ENCODE measurements at regions not wholly inside any gene's neighbourhood (a gene's known extent, or its start where the extent isn't known, plus 50 kb on each side); places are given as distances from the start of the nearest gene placed in this dataset.

DNA sequence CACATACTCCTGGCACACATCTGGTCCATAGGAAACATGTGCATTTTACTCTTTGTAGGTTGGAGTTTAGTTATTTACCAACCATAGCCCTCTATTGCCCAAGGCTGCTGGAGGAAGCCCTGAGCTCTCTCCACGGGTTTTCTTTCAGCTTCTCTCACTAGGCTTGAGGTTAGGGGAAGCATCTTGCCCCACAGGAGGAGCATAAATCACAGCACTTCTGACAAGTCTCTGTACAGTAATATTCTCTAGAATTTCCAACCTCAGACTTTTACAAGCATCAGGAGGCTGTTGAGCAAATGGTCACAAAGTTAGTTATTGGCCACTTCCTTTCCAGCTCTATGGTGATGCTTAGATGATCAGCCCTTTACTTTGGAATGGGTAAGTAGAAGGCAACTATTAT is 122.9 kb upstream of the GLI3 start:
- Histone ChIP-seq H3K9me3 (ENCODE audit: control insufficient read depth in 5 of 5, low read length in 5 of 5) (peaks cover 0 to 7% (median 3%) of the 10 kb centered on the region in 5 donors), H3K9ac (ENCODE audit: low read length in 5 of 5) (no peak overlapping the region), H3K27ac (ENCODE audit: low read depth, low read length) (no peak overlapping the region), H3K4me1 (ENCODE audit: control insufficient read depth in 5 of 5, insufficient read depth in 5 of 5, low read length in 5 of 5) (peaks cover 0 to 5% (median 0%) of the 10 kb centered on the region in 5 donors), H3K4me3 (ENCODE audit: low read depth in 1 of 5, low read length in 5 of 5) (no peak overlapping the region), H3K27me3 (ENCODE audit: control insufficient read depth in 5 of 5, insufficient read depth in 4 of 5, low read length in 5 of 5) (no peaks in the 10 kb centered on the region), H3K36me3 (ENCODE audit: control insufficient read depth in 5 of 5, insufficient read depth in 5 of 5, low read length in 5 of 5) (no peaks in the 10 kb centered on the region)

DNA sequence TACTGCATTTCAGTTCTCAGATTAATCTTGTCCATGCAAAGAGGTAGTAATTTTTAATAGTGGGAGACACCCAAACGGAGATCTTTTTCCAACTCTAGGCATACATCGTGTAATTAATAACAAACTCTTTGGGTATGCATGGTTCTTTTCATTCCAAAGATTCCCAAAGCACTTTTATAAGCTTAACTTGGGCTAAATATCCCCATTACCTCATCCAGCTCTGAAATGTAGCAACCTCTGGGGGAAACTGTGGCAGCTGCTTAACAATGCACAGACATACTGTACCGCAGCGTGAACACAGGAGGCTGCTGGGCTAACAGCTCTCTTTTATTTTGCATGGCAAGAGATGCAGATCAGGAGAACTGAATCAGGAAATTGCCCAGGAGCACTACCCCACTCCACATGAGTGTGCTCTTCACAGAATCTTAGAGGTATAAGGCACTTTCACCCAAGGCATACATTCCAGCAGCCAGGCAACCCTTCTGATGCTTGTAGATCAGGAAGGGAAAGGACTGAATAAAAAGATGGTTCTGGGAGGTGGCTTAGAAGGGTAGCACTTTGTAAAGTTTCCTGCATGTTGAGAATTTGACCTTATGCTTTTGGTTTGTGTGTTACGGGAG is 114.4 kb upstream of the GLI3 start:
- H3K9ac ChIP-seq (ENCODE audit: low read length in 5 of 5): no peak overlapping the region
- peaks cover 0 to 8% (median 3%) of the 10 kb centered on the region in 5 donors for H3K4me1 ChIP-seq (ENCODE audit: control insufficient read depth in 5 of 5, insufficient read depth in 5 of 5, low read length in 5 of 5)
- no peaks in the 10 kb centered on the region for H3K27me3 ChIP-seq (ENCODE audit: control insufficient read depth in 5 of 5, insufficient read depth in 4 of 5, low read length in 5 of 5)
- no peak overlapping the region for H3K27ac ChIP-seq (ENCODE audit: low read depth, low read length)
- H3K4me3 ChIP-seq (ENCODE audit: low read depth in 1 of 5, low read length in 5 of 5): no peak overlapping the region
- no peaks in the 10 kb centered on the region for H3K9me3 ChIP-seq (ENCODE audit: control insufficient read depth in 5 of 5, low read length in 5 of 5)
- no peaks in the 10 kb centered on the region for H3K36me3 ChIP-seq (ENCODE audit: control insufficient read depth in 5 of 5, insufficient read depth in 5 of 5, low read length in 5 of 5)

DNA sequence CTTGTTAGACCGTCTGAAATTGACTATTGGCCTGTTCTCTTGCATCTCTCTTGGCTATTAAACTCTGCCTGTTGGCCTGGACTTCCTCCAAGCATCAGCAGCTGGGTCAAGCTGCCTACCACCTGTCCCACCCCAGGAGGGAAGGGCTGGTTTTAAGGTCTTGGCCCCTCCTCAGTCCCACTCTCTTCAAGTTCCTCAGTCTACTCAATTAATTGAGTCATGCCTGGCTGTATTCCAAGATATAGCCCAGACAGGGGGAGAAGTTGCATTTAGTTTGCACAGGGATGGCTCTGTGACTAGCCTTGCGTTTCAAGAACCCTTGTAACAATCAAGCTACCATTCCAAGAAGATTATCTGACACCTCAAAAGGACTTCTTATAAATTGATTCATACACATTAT is 113.8 kb upstream of the GLI3 start:
- H3K4me1 ChIP-seq (ENCODE audit: control insufficient read depth in 5 of 5, insufficient read depth in 5 of 5, low read length in 5 of 5): peaks cover 0 to 9% (median 3%) of the 10 kb centered on the region in 5 donors
- no peaks in the 10 kb centered on the region for H3K9me3 ChIP-seq (ENCODE audit: control insufficient read depth in 5 of 5, low read length in 5 of 5)
- no peak overlapping the region for H3K9ac ChIP-seq (ENCODE audit: low read length in 5 of 5)
- no peak overlapping the region for H3K27ac ChIP-seq (ENCODE audit: low read depth, low read length)
- no peak overlapping the region for H3K4me3 ChIP-seq (ENCODE audit: low read depth in 1 of 5, low read length in 5 of 5)
- no peaks in the 10 kb centered on the region for H3K27me3 ChIP-seq (ENCODE audit: control insufficient read depth in 5 of 5, insufficient read depth in 4 of 5, low read length in 5 of 5)
- H3K36me3 ChIP-seq (ENCODE audit: control insufficient read depth in 5 of 5, insufficient read depth in 5 of 5, low read length in 5 of 5): no peaks in the 10 kb centered on the region

DNA sequence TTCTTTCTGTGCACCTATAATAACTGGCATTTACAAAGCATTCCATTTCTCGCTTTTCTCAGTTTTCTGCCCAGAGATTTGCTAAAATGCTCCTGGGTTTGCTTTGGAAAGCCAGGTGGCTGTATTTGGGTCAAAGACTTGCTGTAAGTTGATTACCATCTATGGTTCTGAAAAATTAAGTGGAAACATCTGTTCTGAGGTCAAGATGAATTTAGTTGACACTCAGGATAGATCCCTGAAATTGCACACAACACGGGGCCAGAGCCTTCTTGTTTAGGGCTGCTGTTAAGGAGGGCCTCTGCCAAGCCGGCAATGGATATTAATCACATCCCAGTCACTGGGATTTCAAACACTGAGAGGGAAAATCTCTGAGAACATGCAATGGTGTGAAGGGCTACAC is 111.6 kb upstream of the GLI3 start:
- Histone ChIP-seq H3K9ac (ENCODE audit: low read length in 5 of 5) (no peak overlapping the region), H3K36me3 (ENCODE audit: control insufficient read depth in 5 of 5, insufficient read depth in 5 of 5, low read length in 5 of 5) (no peaks in the 10 kb centered on the region), H3K27ac (ENCODE audit: low read depth, low read length) (no peak overlapping the region), H3K4me1 (ENCODE audit: control insufficient read depth in 5 of 5, insufficient read depth in 5 of 5, low read length in 5 of 5) (peaks cover 0 to 13% (median 3%) of the 10 kb centered on the region in 5 donors), H3K9me3 (ENCODE audit: control insufficient read depth in 5 of 5, low read length in 5 of 5) (no peaks in the 10 kb centered on the region), H3K4me3 (ENCODE audit: low read depth in 1 of 5, low read length in 5 of 5) (no peak overlapping the region), H3K27me3 (ENCODE audit: control insufficient read depth in 5 of 5, insufficient read depth in 4 of 5, low read length in 5 of 5) (no peaks in the 10 kb centered on the region)

DNA sequence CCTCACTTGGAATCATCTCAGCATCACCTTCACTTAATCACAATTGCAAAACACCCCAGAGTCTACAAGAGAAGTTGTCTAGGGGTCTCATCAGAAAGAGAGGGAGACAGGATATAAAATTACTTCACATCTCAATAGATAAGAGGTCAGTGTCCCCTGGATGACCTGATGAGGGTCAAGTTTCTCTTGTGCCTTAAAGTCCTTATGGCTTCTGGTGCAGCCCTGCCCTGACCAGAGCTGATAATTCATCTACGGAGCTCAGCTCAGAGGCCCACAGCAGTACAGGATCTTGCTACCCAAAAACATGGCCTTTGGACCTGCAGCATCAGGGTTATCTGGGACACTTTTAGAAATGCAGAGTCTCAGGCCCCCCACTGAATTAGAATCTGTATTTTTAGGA is 111.1 kb upstream of the GLI3 start:
- Histone ChIP-seq H3K9ac (ENCODE audit: low read length in 5 of 5) (no peak overlapping the region), H3K9me3 (ENCODE audit: control insufficient read depth in 5 of 5, low read length in 5 of 5) (no peaks in the 10 kb centered on the region), H3K4me3 (ENCODE audit: low read depth in 1 of 5, low read length in 5 of 5) (no peak overlapping the region), H3K4me1 (ENCODE audit: control insufficient read depth in 5 of 5, insufficient read depth in 5 of 5, low read length in 5 of 5) (peaks cover 0 to 13% (median 3%) of the 10 kb centered on the region in 5 donors), H3K27ac (ENCODE audit: low read depth, low read length) (no peak overlapping the region), H3K27me3 (ENCODE audit: control insufficient read depth in 5 of 5, insufficient read depth in 4 of 5, low read length in 5 of 5) (no peaks in the 10 kb centered on the region), H3K36me3 (ENCODE audit: control insufficient read depth in 5 of 5, insufficient read depth in 5 of 5, low read length in 5 of 5) (no peaks in the 10 kb centered on the region)

DNA sequence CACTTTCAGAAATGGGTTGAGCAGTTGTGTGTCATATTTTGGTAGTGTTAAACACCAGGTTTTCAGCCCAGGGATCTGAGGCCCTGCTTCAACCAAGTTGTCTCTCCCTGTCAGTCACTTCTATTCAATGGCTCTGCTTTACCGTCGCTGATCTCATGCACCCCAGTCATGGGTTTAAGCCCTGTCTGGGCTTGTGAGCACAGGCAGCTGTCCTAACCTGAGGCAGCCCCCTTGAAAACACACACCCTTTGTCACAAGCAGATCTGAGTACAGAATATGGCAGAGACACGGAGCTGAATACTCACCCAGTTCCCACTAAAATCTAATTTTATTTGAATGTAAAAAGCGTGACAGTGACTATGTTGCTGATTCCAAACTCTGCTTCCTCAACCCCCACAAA is 110.6 kb upstream of the GLI3 start:
- H3K4me1 ChIP-seq (ENCODE audit: control insufficient read depth in 5 of 5, insufficient read depth in 5 of 5, low read length in 5 of 5): peaks cover 0 to 13% (median 3%) of the 10 kb centered on the region in 5 donors
- no peaks in the 10 kb centered on the region for H3K9me3 ChIP-seq (ENCODE audit: control insufficient read depth in 5 of 5, low read length in 5 of 5)
- H3K36me3 ChIP-seq (ENCODE audit: control insufficient read depth in 5 of 5, insufficient read depth in 5 of 5, low read length in 5 of 5): no peaks in the 10 kb centered on the region
- H3K9ac ChIP-seq (ENCODE audit: low read length in 5 of 5): no peak overlapping the region
- H3K27me3 ChIP-seq (ENCODE audit: control insufficient read depth in 5 of 5, insufficient read depth in 4 of 5, low read length in 5 of 5): no peaks in the 10 kb centered on the region
- no peak overlapping the region for H3K27ac ChIP-seq (ENCODE audit: low read depth, low read length)
- H3K4me3 ChIP-seq (ENCODE audit: low read depth in 1 of 5, low read length in 5 of 5): no peak overlapping the region

DNA sequence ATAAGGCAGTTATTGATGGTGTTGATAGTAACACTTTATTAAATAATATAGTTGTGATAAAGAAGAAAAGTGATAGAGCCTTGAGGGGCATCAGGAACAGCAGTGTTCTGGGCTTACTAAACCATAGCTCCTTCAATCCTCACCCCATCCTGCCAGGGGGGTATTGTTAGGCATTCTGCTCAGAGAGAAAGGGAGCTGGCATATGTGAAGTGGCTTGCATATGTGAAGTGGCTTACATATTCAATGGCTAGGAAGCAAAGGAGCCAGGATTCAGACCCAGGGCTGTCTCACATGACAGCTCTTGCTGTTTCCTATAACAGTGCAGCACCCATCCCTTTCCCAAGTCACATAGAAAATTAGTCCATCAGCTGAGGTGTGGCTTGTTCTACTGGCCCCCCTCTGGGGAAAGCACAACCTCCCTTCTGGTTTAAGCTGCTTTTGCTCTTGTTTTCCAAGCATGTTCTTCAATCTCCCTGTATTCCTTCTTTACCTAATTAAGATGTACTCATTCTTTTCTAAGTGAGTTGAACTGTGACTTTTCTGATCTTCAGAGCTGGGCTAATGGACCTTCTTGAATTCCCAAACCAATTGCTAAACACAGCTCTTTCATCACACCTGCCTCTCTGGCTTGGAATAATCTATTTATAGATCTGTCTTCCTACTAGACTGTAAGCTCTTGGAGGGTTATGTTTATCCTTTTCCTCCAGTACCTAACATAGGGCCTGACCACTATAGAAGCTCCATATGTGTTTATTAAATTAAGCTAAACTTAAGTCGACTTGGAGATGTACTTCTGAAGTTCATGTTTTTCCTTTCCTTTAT is 108.7 kb upstream of the GLI3 start:
- Histone ChIP-seq H3K4me1 (ENCODE audit: control insufficient read depth in 5 of 5, insufficient read depth in 5 of 5, low read length in 5 of 5) (peaks cover 0 to 7% (median 0%) of the 10 kb centered on the region in 5 donors), H3K9me3 (ENCODE audit: control insufficient read depth in 5 of 5, low read length in 5 of 5) (no peaks in the 10 kb centered on the region), H3K27ac (ENCODE audit: low read depth, low read length) (no peak overlapping the region), H3K4me3 (ENCODE audit: low read depth in 1 of 5, low read length in 5 of 5) (no peak overlapping the region), H3K9ac (ENCODE audit: low read length in 5 of 5) (no peak overlapping the region), H3K36me3 (ENCODE audit: control insufficient read depth in 5 of 5, insufficient read depth in 5 of 5, low read length in 5 of 5) (no peaks in the 10 kb centered on the region), H3K27me3 (ENCODE audit: control insufficient read depth in 5 of 5, insufficient read depth in 4 of 5, low read length in 5 of 5) (no peaks in the 10 kb centered on the region)

DNA sequence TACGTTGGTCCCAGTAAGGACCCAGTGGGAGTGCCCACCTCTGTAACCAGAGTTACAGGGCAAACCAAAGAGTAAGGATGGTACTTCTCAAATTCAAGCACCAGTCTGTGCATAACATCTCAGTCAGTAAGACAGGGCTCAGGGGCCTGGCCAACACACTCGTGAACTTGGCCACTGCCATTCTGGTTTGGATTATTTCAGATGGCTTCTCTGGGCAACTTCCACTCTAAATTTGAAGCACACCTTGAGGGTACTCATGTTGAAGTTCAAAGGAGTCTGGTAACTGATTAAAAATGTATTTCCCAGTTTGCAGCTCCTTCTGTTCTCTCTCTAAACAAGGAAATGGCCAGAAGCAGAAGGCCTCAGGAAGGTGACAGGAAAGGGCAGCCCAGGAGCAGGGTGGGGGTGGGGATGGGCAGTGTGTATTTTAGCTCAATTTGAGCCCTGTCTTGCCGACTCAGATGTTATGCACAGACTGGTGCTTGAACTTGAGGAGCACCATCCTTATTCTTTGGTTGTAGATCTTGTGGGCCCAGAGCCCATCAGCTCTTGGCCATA is 107.3 kb upstream of the GLI3 start:
- Histone ChIP-seq H3K4me3 (ENCODE audit: low read depth in 1 of 5, low read length in 5 of 5) (no peak overlapping the region), H3K27ac (ENCODE audit: low read depth, low read length) (no peak overlapping the region), H3K4me1 (ENCODE audit: control insufficient read depth in 5 of 5, insufficient read depth in 5 of 5, low read length in 5 of 5) (peaks cover 0 to 7% (median 0%) of the 10 kb centered on the region in 5 donors), H3K9me3 (ENCODE audit: control insufficient read depth in 5 of 5, low read length in 5 of 5) (no peaks in the 10 kb centered on the region), H3K9ac (ENCODE audit: low read length in 5 of 5) (no peak overlapping the region), H3K36me3 (ENCODE audit: control insufficient read depth in 5 of 5, insufficient read depth in 5 of 5, low read length in 5 of 5) (no peaks in the 10 kb centered on the region), H3K27me3 (ENCODE audit: control insufficient read depth in 5 of 5, insufficient read depth in 4 of 5, low read length in 5 of 5) (no peaks in the 10 kb centered on the region)

DNA sequence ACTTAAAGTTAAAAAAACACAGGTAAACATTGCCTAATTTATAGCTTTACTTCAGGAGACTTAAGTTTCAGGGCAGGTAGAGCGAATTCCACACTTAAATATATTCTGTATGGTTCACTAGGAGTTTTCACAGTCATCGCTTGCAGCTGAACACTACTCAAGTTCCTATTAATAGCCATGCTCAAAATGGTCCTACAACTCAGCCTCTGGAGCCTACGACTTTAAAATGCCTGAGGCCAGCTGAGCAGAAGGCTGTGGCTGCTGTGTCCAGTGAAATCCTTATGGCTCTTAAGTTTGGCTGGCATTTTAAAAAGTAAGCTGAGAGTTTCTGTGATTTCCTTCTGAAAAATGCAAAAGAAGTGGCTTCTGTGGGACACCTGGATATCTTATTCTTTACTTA is 105.4 kb upstream of the GLI3 start:
- Histone ChIP-seq H3K27ac (ENCODE audit: low read depth, low read length) (no peak overlapping the region), H3K27me3 (ENCODE audit: control insufficient read depth in 5 of 5, insufficient read depth in 4 of 5, low read length in 5 of 5) (no peaks in the 10 kb centered on the region), H3K4me3 (ENCODE audit: low read depth in 1 of 5, low read length in 5 of 5) (no peak overlapping the region), H3K9ac (ENCODE audit: low read length in 5 of 5) (no peak overlapping the region), H3K36me3 (ENCODE audit: control insufficient read depth in 5 of 5, insufficient read depth in 5 of 5, low read length in 5 of 5) (no peaks in the 10 kb centered on the region), H3K4me1 (ENCODE audit: control insufficient read depth in 5 of 5, insufficient read depth in 5 of 5, low read length in 5 of 5) (peaks cover 0 to 15% (median 7%) of the 10 kb centered on the region in 5 donors), H3K9me3 (ENCODE audit: control insufficient read depth in 5 of 5, low read length in 5 of 5) (no peaks in the 10 kb centered on the region)

DNA sequence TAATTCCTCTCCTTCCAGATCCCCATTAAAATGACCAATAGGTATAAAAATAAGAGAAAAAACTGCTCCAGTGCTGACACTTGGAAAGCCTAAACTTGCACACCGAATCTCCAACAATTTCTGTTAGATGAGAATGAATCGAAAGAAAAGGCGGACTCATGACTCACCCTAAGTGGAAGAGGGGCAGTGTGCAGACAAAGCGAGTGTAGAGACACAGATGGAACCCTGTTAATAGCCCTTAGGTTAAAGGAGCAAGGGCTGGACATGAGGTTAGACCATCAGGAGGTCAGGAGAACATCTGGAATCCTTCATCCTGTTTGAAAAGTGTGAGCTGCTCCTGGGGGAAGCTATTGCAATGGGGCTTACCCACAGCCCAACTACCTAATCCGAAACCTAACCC is 103.4 kb upstream of the GLI3 start:
- H3K4me1 ChIP-seq (ENCODE audit: control insufficient read depth in 5 of 5, insufficient read depth in 5 of 5, low read length in 5 of 5): peaks cover 0 to 9% (median 7%) of the 10 kb centered on the region in 5 donors
- H3K36me3 ChIP-seq (ENCODE audit: control insufficient read depth in 5 of 5, insufficient read depth in 5 of 5, low read length in 5 of 5): no peaks in the 10 kb centered on the region
- H3K27me3 ChIP-seq (ENCODE audit: control insufficient read depth in 5 of 5, insufficient read depth in 4 of 5, low read length in 5 of 5): no peaks in the 10 kb centered on the region
- no peaks in the 10 kb centered on the region for H3K9me3 ChIP-seq (ENCODE audit: control insufficient read depth in 5 of 5, low read length in 5 of 5)
- H3K27ac ChIP-seq (ENCODE audit: low read depth, low read length): no peak overlapping the region
- no peak overlapping the region for H3K9ac ChIP-seq (ENCODE audit: low read length in 5 of 5)
- no peak overlapping the region for H3K4me3 ChIP-seq (ENCODE audit: low read depth in 1 of 5, low read length in 5 of 5)
